SJCRH30 (cell line): ENCODE measurements at regions not wholly inside any gene's neighbourhood (a gene's known extent, or its start where the extent isn't known, plus 50 kb on each side); places are given as distances from the start of the nearest gene placed in this dataset.
"Not testable (repeated sequence)": the region's sequence is repeated elsewhere in the genome, so short reads cannot be mapped to it uniquely, and the experiment has no call there.

ENCODE experiments used
- DNase-seq, 2 experiments: peaks; one replicate each; pipeline ENCODE4 v3.0.0-alpha.2; 2015 to 2020
- H3K27ac ChIP-seq: fragments of 250-450 bp; sonication (Bioruptor Pico); 2 replicates; pipeline ENCODE4 v1.5.1; 2020; ENCODE audit warnings: mild to moderate bottlenecking, moderate library complexity
- H3K27me3 ChIP-seq: fragments of 250-450 bp; sonication (Bioruptor Pico); 2 replicates; pipeline ENCODE4 v1.5.1; 2020; ENCODE audit warnings: mild to moderate bottlenecking, moderate library complexity
- H3K36me3 ChIP-seq: fragments of 250-450 bp; sonication (Bioruptor Pico); 2 replicates; pipeline ENCODE4 v1.5.1; 2020; ENCODE audit warnings: mild to moderate bottlenecking, moderate library complexity
- H3K4me1 ChIP-seq: fragments of 250-450 bp; sonication (Bioruptor Pico); 2 replicates; pipeline ENCODE4 v1.5.1; 2020; ENCODE audit warnings: mild to moderate bottlenecking, moderate library complexity
- H3K4me3 ChIP-seq: fragments of 250-450 bp; sonication (Bioruptor Pico); 2 replicates; pipeline ENCODE4 v1.5.1; 2020; ENCODE audit warnings: mild to moderate bottlenecking, moderate library complexity
- H3K9me3 ChIP-seq: fragments of 250-450 bp; sonication (Bioruptor Pico); replicated peaks from 2 replicates; pipeline ENCODE4 v1.5.1; 2020; ENCODE audit warnings: mild to moderate bottlenecking, moderate library complexity

DNA sequence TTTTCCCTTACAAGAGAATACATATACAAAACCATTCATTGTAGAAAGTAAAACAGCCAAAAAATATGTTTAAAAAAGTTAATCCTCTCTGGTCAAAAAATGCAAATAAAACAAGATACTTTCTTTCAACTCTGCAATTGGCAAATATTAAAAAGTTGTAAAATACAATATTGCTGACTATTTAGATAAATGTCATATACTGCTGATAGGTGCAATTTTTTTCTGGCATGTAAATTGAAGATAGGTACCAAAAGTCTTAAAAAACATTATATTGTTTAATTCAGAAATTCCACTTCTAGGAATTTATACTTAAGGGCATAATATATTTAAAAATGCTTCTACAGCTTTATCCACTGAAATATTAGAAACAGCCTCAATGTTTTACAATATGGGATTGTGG, 66.4 kb upstream of the TLL1 start:
- Histone ChIP-seq H3K9me3 (no peaks in the 10 kb centered on the region), H3K4me3 (no peak overlapping the region)

GRCh38 chr4:165810726-165811125, 62.3 kb upstream of the TLL1 start:
- no peaks in the 10 kb centered on the region; the same call in 1 of the 2 replicates for H3K4me1 ChIP-seq
- no peak overlapping the region for H3K27ac ChIP-seq
- H3K4me3 ChIP-seq = no peak overlapping the region
- H3K27me3 ChIP-seq = no peaks in the 10 kb centered on the region
- no peaks in the 10 kb centered on the region for H3K36me3 ChIP-seq
- DNase-seq = no peak
- H3K9me3 ChIP-seq = no peaks in the 10 kb centered on the region

More for the DNA sequence above, 66.4 kb upstream of the TLL1 start:
- Histone ChIP-seq H3K27ac (no peak overlapping the region), H3K27me3 (no peaks in the 10 kb centered on the region), H3K4me1 (no peaks in the 10 kb centered on the region), H3K36me3 (no peaks in the 10 kb centered on the region)
- no peak for DNase-seq

GRCh38 chr4:165813606-165814005, 59.4 kb upstream of the TLL1 start:
- H3K4me1 ChIP-seq = no peaks in the 10 kb centered on the region; the same call in 1 of the 2 replicates
- H3K4me3 ChIP-seq = no peak overlapping the region
- H3K9me3 ChIP-seq = no peaks in the 10 kb centered on the region
- H3K27ac ChIP-seq = no peak overlapping the region
- H3K36me3 ChIP-seq = no peaks in the 10 kb centered on the region
- DNase-seq = no peak
- H3K27me3 ChIP-seq = no peaks in the 10 kb centered on the region

- Histone ChIP-seq H3K9me3 (no peaks in the 10 kb centered on the region), H3K36me3 (no peaks in the 10 kb centered on the region), H3K27ac (no peak overlapping the region), H3K27me3 (no peaks in the 10 kb centered on the region), H3K4me3 (no peak overlapping the region), H3K4me1 (no peaks in the 10 kb centered on the region; the same call in 1 of the 2 replicates)
- DNase-seq = peak; percentile 3 to 49
Measured at GRCh38 chr4:165814256-165815020, 58.6 kb upstream of the TLL1 start.

DNA sequence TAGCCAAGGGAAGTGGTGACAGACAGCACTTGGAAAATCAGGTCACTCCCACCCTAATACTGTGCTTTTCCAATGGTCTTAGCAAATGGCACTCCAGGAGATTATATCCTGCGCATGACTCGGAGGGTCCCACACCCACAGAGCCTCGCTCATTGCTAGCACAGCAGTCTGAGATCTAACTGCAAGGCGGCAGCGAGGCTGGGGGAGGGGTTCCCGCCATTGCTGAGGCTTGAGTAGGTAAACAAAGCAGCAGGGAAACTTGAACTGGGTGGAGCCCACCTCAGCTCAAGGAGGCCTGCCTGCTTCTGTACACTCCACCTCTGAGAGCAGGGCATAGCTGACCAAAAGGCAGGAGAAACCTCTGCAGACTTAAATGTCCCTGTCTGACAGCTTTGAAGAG, 53.9 kb upstream of the TLL1 start:
- not testable (repeated sequence) for H3K4me3 ChIP-seq, H3K27me3 ChIP-seq, H3K36me3 ChIP-seq, H3K4me1 ChIP-seq, H3K27ac ChIP-seq, DNase-seq, H3K9me3 ChIP-seq
